Neural crest cell (in vitro differentiated cells): ENCODE measurements at regions not wholly inside any gene's neighbourhood (a gene's known extent, or its start where the extent isn't known, plus 50 kb on each side); places are given as distances from the start of the nearest gene placed in this dataset.

ENCODE experiments used
- DNase-seq: peaks from one replicate; pipeline ENCODE4 v3.0.0; 2021; ENCODE audit warnings: low read depth, mixed read lengths, low spot score
- H3K27ac Mint-ChIP-seq: one replicate; pipeline ENCODE4 v1.8.0; 2021; ENCODE audit warnings: mild to moderate bottlenecking, mixed read lengths; ENCODE audit not compliant: unreplicated experiment
- H3K27me3 Mint-ChIP-seq: 2 replicates; pipeline ENCODE4 v1.8.0; 2021; ENCODE audit warnings: low read depth, mild to moderate bottlenecking, mixed read lengths
- H3K36me3 Mint-ChIP-seq: 2 replicates; pipeline ENCODE4 v1.8.0; 2021; ENCODE audit warnings: low read depth, mild to moderate bottlenecking, mixed read lengths
- H3K4me1 Mint-ChIP-seq: 2 replicates; pipeline ENCODE4 v1.8.0; 2021; ENCODE audit warnings: mixed read lengths
- H3K4me3 Mint-ChIP-seq: one replicate; pipeline ENCODE4 v1.8.0; 2021; ENCODE audit warnings: mild to moderate bottlenecking, mixed read lengths
- H3K9me3 Mint-ChIP-seq: 2 replicates; pipeline ENCODE4 v1.8.0; 2021; ENCODE audit warnings: mixed read lengths
- TF ChIP-seq, protein P1 (sequence below): fragments of 200-600 bp; sonication (generic); conservative IDR thresholded peaks from 2 replicates; pipeline ENCODE4 v1.5.0; 2021; ENCODE audit warnings: antibody characterized with exemption, mild to moderate bottlenecking

DNA sequence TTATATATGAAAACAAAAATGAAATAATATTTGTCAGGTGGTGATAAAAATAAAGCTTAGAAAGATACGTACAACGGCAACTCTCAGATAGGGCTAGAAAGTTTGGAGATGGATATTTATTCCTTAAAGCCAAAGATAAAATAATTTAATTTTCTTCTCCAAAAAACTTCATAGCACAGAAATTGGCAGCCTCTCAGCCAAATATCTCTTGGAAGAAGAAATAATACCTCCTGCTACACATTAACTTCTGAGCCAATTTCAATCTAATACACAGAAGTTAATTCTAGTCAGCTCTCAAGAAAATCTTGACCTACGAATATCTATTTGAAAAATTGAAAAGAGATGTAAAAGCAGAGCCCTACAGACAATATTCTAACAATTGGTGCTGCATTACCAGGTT lies 122.4 kb downstream of the TES start:
- Mint-ChIP-seq H3K4me3 (no peak overlapping the region), H3K9me3 (no peaks in the 10 kb centered on the region), H3K4me1 (peaks cover 3% of the 10 kb centered on the region), H3K27ac (no peak overlapping the region), H3K27me3 (no peaks in the 10 kb centered on the region), H3K36me3 (no peaks in the 10 kb centered on the region)
- TF ChIP-seq, protein P1, sequence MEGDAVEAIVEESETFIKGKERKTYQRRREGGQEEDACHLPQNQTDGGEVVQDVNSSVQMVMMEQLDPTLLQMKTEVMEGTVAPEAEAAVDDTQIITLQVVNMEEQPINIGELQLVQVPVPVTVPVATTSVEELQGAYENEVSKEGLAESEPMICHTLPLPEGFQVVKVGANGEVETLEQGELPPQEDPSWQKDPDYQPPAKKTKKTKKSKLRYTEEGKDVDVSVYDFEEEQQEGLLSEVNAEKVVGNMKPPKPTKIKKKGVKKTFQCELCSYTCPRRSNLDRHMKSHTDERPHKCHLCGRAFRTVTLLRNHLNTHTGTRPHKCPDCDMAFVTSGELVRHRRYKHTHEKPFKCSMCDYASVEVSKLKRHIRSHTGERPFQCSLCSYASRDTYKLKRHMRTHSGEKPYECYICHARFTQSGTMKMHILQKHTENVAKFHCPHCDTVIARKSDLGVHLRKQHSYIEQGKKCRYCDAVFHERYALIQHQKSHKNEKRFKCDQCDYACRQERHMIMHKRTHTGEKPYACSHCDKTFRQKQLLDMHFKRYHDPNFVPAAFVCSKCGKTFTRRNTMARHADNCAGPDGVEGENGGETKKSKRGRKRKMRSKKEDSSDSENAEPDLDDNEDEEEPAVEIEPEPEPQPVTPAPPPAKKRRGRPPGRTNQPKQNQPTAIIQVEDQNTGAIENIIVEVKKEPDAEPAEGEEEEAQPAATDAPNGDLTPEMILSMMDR = no peak
- no peak for DNase-seq

DNA sequence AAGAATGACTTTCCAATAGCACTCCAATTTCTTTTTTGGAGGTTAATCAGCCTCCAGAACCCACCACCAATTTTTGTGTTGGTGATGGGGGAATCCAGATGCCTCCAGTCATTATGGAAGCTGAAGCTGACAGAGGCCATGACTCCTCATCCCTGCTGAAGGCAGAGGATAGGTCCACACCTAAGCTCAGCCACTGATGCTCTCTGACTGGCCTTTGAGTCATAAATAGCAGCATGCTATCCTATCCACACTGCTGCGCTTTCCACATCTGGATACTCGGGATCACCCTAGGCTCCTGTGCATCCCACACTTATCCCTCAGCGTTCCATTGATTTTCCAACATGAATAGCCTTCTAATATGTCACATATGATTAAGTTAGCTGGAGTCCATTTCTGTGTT lies 124.2 kb downstream of the TES start:
- no peaks in the 10 kb centered on the region for H3K36me3 Mint-ChIP-seq

DNA sequence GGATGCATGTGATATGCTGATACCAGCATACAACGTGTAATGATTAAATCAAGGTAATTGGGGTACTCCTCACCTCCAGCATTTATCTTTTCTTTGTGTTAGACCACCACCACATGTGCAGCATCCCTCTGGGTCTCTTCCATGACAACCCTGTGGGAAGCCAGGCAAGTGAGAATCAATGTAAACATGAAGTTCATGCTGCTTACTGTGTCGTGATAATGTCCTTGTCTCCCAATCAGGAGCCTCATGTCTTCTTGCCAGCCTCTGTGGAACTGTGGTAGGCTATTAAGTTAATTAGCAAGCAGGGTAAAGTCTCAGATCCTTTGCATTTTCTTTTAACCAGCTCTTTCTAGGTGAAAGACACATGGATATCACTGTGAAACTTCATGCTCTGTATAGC lies 126.7 kb downstream of the TES start:
- H3K9me3 Mint-ChIP-seq = no peaks in the 10 kb centered on the region
- TF ChIP-seq, protein P1 = no peak
- H3K4me1 Mint-ChIP-seq = no peaks in the 10 kb centered on the region
- no peak for DNase-seq
- no peak overlapping the region for H3K4me3 Mint-ChIP-seq
- H3K36me3 Mint-ChIP-seq = no peaks in the 10 kb centered on the region
- no peaks in the 10 kb centered on the region for H3K27me3 Mint-ChIP-seq
- H3K27ac Mint-ChIP-seq = no peak overlapping the region

More for the DNA sequence above, 124.2 kb downstream of the TES start:
- H3K4me1 Mint-ChIP-seq = no peaks in the 10 kb centered on the region
- no peak for DNase-seq
- no peak overlapping the region for H3K27ac Mint-ChIP-seq
- TF ChIP-seq, protein P1 = no peak
- no peaks in the 10 kb centered on the region for H3K27me3 Mint-ChIP-seq
- H3K4me3 Mint-ChIP-seq = no peak overlapping the region
- no peaks in the 10 kb centered on the region for H3K9me3 Mint-ChIP-seq

DNA sequence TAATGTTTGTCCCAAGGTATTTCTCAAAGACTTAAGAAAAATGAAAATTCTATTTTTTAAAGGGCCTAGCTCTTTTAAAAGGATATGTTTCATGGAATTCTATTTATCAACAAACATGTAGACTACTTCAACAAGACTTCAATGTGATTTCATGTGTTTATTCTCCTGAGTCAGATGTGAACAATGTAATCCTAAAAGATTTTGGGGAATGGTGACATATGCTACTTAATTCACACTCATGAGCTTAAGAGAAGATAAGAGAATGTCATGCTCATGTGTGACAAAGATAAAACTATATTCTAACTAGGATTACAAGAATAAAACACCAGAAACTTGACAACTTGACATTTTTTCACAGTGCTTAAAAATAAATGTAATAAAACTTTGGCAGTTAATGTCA lies 127.5 kb downstream of the TES start:
- Mint-ChIP-seq H3K27ac (no peak overlapping the region), H3K27me3 (no peaks in the 10 kb centered on the region), H3K36me3 (no peaks in the 10 kb centered on the region), H3K4me3 (no peak overlapping the region), H3K9me3 (no peaks in the 10 kb centered on the region), H3K4me1 (no peaks in the 10 kb centered on the region)
- TF ChIP-seq, protein P1 = no peak
- no peak for DNase-seq

DNA sequence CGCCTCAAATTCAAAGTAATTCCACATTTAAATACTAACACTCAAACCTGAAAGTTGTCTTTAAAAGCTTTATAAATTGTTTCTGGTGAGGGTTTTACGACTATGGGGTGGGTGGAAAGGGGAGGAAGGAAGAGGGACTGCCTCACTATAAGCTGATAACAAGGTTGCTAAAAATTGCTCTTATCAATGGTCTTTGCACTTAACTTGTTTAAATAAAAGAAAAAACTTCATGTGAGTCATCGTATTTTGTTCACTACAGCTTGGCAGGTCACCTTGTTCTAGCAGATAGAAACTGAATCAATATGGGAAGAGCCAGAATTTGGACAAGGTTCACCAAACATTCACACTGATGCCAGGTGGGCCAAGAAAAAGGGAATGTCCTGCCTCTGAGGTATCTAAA lies 129.2 kb downstream of the TES start:
- TF ChIP-seq, protein P1 = no peak
- Mint-ChIP-seq H3K36me3 (no peaks in the 10 kb centered on the region), H3K4me3 (no peak overlapping the region), H3K27ac (no peak overlapping the region), H3K9me3 (no peaks in the 10 kb centered on the region), H3K27me3 (no peaks in the 10 kb centered on the region), H3K4me1 (no peaks in the 10 kb centered on the region)
- DNase-seq = no peak

DNA sequence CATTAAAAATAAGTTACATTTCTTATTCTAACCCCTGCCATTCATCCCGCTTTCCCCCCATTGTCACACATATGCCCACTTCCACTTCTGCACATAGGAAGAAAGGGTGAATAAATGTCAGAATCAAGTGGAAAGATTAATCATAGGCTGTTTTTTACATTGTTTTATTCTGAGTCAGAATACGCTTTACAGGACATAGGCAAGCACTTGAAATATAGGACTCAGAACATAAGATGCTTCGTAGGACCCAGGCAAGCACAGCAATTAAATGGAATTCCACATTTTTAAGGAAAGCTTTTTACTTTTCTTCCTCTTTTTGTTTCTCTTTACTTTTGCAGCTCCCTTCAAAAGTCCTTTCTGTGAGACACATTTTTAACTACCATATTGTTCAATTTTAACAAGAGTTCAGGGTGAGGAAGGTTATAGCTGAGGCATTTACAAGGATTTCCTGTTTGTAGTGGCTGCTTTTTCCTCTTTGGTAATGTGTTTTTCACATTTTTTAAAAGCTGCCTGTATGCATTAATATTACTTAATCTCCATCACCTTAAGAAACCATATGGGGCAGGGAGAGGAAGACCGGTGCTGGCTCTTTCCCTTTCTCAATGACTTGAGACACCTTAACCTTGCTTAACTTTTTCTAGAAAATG lies 130.0 kb downstream of the TES start:
- H3K4me1 Mint-ChIP-seq = no peaks in the 10 kb centered on the region

More for the DNA sequence above, 130.0 kb downstream of the TES start:
- no peaks in the 10 kb centered on the region for H3K9me3 Mint-ChIP-seq
- DNase-seq = no peak
- no peaks in the 10 kb centered on the region for H3K27me3 Mint-ChIP-seq
- H3K27ac Mint-ChIP-seq = no peak overlapping the region
- no peak overlapping the region for H3K4me3 Mint-ChIP-seq
- TF ChIP-seq, protein P1 = no peak
- no peaks in the 10 kb centered on the region for H3K36me3 Mint-ChIP-seq
